Stomach (tissue), 4 donors: ENCODE measurements at regions not wholly inside any gene's neighbourhood (a gene's known extent, or its start where the extent isn't known, plus 50 kb on each side); places are given as distances from the start of the nearest gene placed in this dataset.

Source experiments
- POLR2A ChIP-seq, 4 donors: fragments of 450-650 bp; IDR thresholded peaks; one replicate each; pipeline ENCODE4 v1.6.1; 2016; ENCODE audit warnings: antibody characterized with exemption in 4 of 4, control low read depth in 2 of 4, mild to moderate bottlenecking in 1 of 4, moderate library complexity in 1 of 4
- TF ChIP-seq, protein P1 (sequence below), 7 experiments: fragments of 450-650 bp in 4 of 7; fragments of 200-600 bp in 3 of 7; sonication (generic) in 3 of 7; IDR thresholded peaks; one replicate each; pipeline ENCODE4 v1.5.1; 2016 to 2019; ENCODE audit warnings: antibody characterized with exemption in 7 of 7, control low read depth in 2 of 7, mild to moderate bottlenecking in 1 of 7

- TF ChIP-seq, protein P1, sequence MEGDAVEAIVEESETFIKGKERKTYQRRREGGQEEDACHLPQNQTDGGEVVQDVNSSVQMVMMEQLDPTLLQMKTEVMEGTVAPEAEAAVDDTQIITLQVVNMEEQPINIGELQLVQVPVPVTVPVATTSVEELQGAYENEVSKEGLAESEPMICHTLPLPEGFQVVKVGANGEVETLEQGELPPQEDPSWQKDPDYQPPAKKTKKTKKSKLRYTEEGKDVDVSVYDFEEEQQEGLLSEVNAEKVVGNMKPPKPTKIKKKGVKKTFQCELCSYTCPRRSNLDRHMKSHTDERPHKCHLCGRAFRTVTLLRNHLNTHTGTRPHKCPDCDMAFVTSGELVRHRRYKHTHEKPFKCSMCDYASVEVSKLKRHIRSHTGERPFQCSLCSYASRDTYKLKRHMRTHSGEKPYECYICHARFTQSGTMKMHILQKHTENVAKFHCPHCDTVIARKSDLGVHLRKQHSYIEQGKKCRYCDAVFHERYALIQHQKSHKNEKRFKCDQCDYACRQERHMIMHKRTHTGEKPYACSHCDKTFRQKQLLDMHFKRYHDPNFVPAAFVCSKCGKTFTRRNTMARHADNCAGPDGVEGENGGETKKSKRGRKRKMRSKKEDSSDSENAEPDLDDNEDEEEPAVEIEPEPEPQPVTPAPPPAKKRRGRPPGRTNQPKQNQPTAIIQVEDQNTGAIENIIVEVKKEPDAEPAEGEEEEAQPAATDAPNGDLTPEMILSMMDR (IDR thresholded peaks at IDR 0.05), result no peak
- TF ChIP-seq POLR2A (IDR thresholded peaks at IDR 0.05), result no peak
These were observed 63.8 kb upstream of the RXFP2 start for GRCh38 chr13:31675440-31675953.
